ENCODE measurements at regions not wholly inside any gene's neighbourhood (a gene's known extent, or its start where the extent isn't known, plus 50 kb on each side); places are given as distances from the start of the nearest gene placed in this dataset.
"Not testable (repeated sequence)": the region's sequence is repeated elsewhere in the genome, so short reads cannot be mapped to it uniquely, and the experiment has no call there.

DNA sequence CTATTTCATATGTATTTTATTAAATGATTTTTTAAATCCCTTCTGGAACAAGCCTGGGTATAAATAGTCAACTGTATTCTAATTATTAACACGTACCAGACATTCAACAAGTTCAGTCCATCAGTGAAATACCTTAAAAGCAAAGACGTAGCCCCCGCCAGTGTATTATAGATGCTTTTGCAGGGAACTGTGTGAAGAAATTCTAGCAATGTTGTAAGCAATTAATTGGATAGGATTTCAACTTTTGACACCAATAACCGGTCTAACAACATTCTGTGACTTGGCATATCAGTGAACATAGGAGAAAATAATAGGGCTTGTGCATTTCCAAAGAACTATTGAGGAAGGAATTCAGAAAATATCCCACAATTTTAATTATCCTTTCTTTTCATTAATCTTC is 67.2 kb upstream of the TGFBR2 start:
- no peak overlapping the region for H2AFZ ChIP-seq (ENCODE audit: low read length)
- H3K4me3 ChIP-seq (ENCODE audit: low read length) = no peak overlapping the region
- H3K9me2 ChIP-seq (replicated peaks; ENCODE audit: insufficient read depth, low read length) = no peaks in the 10 kb centered on the region
- H3K36me3 ChIP-seq (ENCODE audit: insufficient read depth, low read length) = no peaks in the 10 kb centered on the region
- H3K9me3 ChIP-seq (ENCODE audit: low read length) = no peaks in the 10 kb centered on the region
- no peaks in the 10 kb centered on the region for H3K27me3 ChIP-seq (ENCODE audit: low read length)
- no peaks in the 10 kb centered on the region for H3K4me1 ChIP-seq (ENCODE audit: low read length)
- H3K9ac ChIP-seq (ENCODE audit: low read length) = no peak overlapping the region
- no peak for DNase-seq
- H3K27ac ChIP-seq (ENCODE audit: low read length) = no peak overlapping the region
- no peaks in the 10 kb centered on the region for H3K79me2 ChIP-seq (ENCODE audit: low read length)
- H3K4me2 ChIP-seq (ENCODE audit: low read depth, low read length, poor library complexity, severe bottlenecking) = no peak overlapping the region
- no peaks in the 10 kb centered on the region for H4K20me1 ChIP-seq (ENCODE audit: insufficient read depth, low read depth, low read length)

DNA sequence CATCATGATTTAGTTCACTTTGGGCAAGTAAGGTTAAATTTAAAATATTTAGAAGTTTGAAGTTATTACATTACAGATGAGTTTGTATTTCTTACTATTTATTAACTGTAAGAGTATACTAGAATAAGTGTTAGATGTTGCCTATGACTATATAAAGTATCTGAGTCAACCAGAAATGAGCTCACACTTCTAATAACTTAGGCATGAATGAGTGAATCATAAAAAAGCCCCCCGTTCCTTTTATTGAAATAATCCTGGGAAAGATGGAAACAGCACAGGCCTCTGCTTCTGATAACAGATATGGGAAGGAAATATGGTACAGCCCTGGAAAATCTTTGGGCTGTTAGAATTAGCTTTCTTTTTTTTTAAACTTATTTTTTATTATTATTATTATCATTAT is 66.6 kb upstream of the TGFBR2 start:
- Histone ChIP-seq H4K20me1 (ENCODE audit: insufficient read depth, low read depth, low read length) (no peaks in the 10 kb centered on the region), H3K9ac (ENCODE audit: low read length) (no peak overlapping the region), H3K9me2 (replicated peaks; ENCODE audit: insufficient read depth, low read length) (no peaks in the 10 kb centered on the region), H3K4me1 (ENCODE audit: low read length) (no peaks in the 10 kb centered on the region), H2AFZ (ENCODE audit: low read length) (no peak overlapping the region), H3K4me3 (ENCODE audit: low read length) (no peak overlapping the region), H3K4me2 (ENCODE audit: low read depth, low read length, poor library complexity, severe bottlenecking) (no peak overlapping the region), H3K9me3 (ENCODE audit: low read length) (no peaks in the 10 kb centered on the region), H3K27me3 (ENCODE audit: low read length) (no peaks in the 10 kb centered on the region), H3K27ac (ENCODE audit: low read length) (no peak overlapping the region), H3K79me2 (ENCODE audit: low read length) (no peaks in the 10 kb centered on the region), H3K36me3 (ENCODE audit: insufficient read depth, low read length) (no peaks in the 10 kb centered on the region)
- no peak for DNase-seq

DNA sequence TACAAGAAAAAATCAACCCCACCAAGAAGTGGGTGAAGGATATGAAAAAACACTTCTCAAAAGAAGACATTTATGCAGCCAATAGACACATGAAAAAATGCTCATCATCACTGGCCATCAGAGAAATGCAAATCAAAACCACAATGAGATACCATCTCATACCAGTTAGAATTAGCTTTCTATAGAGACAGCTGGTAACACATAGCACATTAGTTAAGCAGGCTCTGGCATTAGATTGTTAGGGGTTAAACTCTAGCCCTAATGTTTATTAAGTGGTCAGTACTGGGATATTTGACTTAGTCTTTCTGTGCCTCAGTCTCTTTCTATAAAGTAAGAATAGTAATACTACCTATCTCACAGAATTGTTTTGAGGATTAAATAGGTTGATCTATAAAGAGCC is 65.2 kb upstream of the TGFBR2 start:
- not testable (repeated sequence) for DNase-seq; H3K36me3 ChIP-seq (ENCODE audit: insufficient read depth, low read length); H3K4me3 ChIP-seq (ENCODE audit: low read length); H3K79me2 ChIP-seq (ENCODE audit: low read length); H4K20me1 ChIP-seq (ENCODE audit: insufficient read depth, low read depth, low read length); H3K9me3 ChIP-seq (ENCODE audit: low read length); H3K4me2 ChIP-seq (ENCODE audit: low read depth, low read length, poor library complexity, severe bottlenecking); H3K27me3 ChIP-seq (ENCODE audit: low read length); H2AFZ ChIP-seq (ENCODE audit: low read length); H3K9ac ChIP-seq (ENCODE audit: low read length); H3K27ac ChIP-seq (ENCODE audit: low read length); H3K9me2 ChIP-seq (replicated peaks; ENCODE audit: insufficient read depth, low read length); H3K4me1 ChIP-seq (ENCODE audit: low read length)

DNA sequence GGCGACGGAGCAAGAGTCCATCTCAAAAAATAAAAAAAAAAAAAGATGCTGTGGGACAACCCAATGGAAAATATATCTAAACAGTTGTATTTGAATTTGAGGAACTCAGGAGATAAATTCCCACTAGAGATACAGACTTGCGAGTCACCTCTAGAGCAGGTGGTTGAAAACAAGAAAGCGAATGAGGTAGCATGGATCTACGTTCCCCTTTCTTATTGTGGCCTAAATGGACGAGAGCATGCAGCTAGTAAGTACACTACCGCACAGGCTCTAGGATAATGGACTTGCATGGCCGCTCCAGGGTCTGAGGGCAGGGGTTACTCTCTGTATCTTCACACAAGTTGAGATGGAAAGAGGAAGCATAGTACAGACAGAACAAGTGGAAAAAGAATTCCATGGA is 63.5 kb upstream of the TGFBR2 start:
- Histone ChIP-seq H3K4me2 (ENCODE audit: low read depth, low read length, poor library complexity, severe bottlenecking) (no peak overlapping the region), H3K79me2 (ENCODE audit: low read length) (no peaks in the 10 kb centered on the region), H3K4me1 (ENCODE audit: low read length) (no peaks in the 10 kb centered on the region), H2AFZ (ENCODE audit: low read length) (no peak overlapping the region), H3K36me3 (ENCODE audit: insufficient read depth, low read length) (no peaks in the 10 kb centered on the region), H3K9ac (ENCODE audit: low read length) (no peak overlapping the region), H3K9me3 (ENCODE audit: low read length) (no peaks in the 10 kb centered on the region), H3K27me3 (ENCODE audit: low read length) (no peaks in the 10 kb centered on the region), H3K9me2 (replicated peaks; ENCODE audit: insufficient read depth, low read length) (no peaks in the 10 kb centered on the region), H3K4me3 (ENCODE audit: low read length) (no peak overlapping the region), H3K27ac (ENCODE audit: low read length) (no peak overlapping the region), H4K20me1 (ENCODE audit: insufficient read depth, low read depth, low read length) (no peaks in the 10 kb centered on the region)
- DNase-seq = no peak

DNA sequence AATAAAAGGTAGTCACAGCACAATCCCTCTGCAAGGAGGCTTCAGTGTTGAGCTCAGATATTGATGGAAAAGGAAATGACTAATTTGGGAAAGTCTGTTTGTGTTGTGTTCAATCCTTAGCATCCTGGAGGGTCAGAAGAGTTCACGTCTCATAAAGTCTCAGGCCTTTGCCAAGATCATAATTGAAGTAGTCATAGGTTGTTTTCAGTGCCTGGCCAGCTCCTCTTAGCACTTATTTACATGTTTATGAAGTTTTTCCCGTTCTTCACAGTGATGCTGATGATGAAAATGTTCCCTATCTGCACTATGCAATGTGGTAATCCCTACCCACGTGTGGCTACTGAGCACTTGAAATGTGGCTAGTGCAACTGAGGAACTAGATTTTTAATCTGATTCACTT is 61.6 kb upstream of the TGFBR2 start:
- no peak for DNase-seq
- no peaks in the 10 kb centered on the region for H3K4me1 ChIP-seq (ENCODE audit: low read length)
- H3K27me3 ChIP-seq (ENCODE audit: low read length) = no peaks in the 10 kb centered on the region
- H3K4me2 ChIP-seq (ENCODE audit: low read depth, low read length, poor library complexity, severe bottlenecking) = no peak overlapping the region
- H3K27ac ChIP-seq (ENCODE audit: low read length) = no peak overlapping the region
- no peaks in the 10 kb centered on the region for H4K20me1 ChIP-seq (ENCODE audit: insufficient read depth, low read depth, low read length)
- no peaks in the 10 kb centered on the region for H3K9me3 ChIP-seq (ENCODE audit: low read length)
- H3K79me2 ChIP-seq (ENCODE audit: low read length) = no peaks in the 10 kb centered on the region
- H2AFZ ChIP-seq (ENCODE audit: low read length) = no peak overlapping the region
- H3K4me3 ChIP-seq (ENCODE audit: low read length) = no peak overlapping the region
- H3K36me3 ChIP-seq (ENCODE audit: insufficient read depth, low read length) = no peaks in the 10 kb centered on the region
- H3K9me2 ChIP-seq (replicated peaks; ENCODE audit: insufficient read depth, low read length) = no peaks in the 10 kb centered on the region
- no peak overlapping the region for H3K9ac ChIP-seq (ENCODE audit: low read length)

DNA sequence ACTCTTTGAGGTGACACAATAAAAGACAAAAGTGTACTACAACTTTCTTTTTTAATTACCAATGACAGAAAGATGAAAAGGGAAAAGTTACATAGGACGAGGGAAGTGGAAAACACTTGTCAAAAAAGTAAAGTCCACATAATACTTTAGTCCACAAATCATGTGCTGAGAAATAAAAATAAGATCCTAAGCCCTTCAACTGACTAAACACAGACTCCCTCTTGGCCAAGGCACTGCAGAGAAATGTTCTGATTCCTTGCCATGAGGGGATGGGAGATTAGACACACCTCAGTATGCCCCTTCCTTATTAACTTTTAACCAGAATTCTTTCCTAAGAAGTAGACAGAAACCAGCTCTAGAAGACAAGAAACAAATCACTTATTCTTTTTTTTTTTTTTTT is 59.5 kb upstream of the TGFBR2 start:
- Histone ChIP-seq H3K9ac (ENCODE audit: low read length) (no peak overlapping the region), H3K79me2 (ENCODE audit: low read length) (no peaks in the 10 kb centered on the region), H3K27ac (ENCODE audit: low read length) (no peak overlapping the region), H3K9me2 (replicated peaks; ENCODE audit: insufficient read depth, low read length) (no peaks in the 10 kb centered on the region), H3K27me3 (ENCODE audit: low read length) (no peaks in the 10 kb centered on the region), H3K9me3 (ENCODE audit: low read length) (no peaks in the 10 kb centered on the region), H3K4me3 (ENCODE audit: low read length) (no peak overlapping the region), H4K20me1 (ENCODE audit: insufficient read depth, low read depth, low read length) (no peaks in the 10 kb centered on the region), H3K4me1 (ENCODE audit: low read length) (no peaks in the 10 kb centered on the region), H3K4me2 (ENCODE audit: low read depth, low read length, poor library complexity, severe bottlenecking) (no peak overlapping the region), H2AFZ (ENCODE audit: low read length) (no peak overlapping the region), H3K36me3 (ENCODE audit: insufficient read depth, low read length) (no peaks in the 10 kb centered on the region)
- DNase-seq = no peak

DNA sequence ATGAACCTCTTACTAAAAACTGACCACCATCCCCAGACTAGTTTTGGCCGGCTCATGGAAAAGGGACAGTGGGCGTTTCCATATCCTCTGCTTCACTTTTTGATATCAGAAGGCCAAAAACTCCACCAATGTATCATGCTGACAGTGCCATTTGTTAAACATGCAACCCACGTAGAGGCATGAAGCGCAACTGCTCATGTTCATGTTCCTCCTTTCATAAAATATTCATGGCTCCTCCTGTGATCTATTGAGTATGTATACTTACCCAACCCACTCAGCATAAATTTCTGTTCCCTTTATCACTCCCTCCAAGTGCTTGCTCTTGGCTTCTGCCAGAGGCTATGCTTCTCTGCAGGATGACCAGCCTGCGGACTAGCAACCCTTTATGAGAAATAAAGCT is 58.7 kb upstream of the TGFBR2 start:
- DNase-seq = no peak
- H3K4me2 ChIP-seq (ENCODE audit: low read depth, low read length, poor library complexity, severe bottlenecking) = no peak overlapping the region
- H3K9ac ChIP-seq (ENCODE audit: low read length) = no peak overlapping the region
- no peaks in the 10 kb centered on the region for H4K20me1 ChIP-seq (ENCODE audit: insufficient read depth, low read depth, low read length)
- no peak overlapping the region for H3K4me3 ChIP-seq (ENCODE audit: low read length)
- H3K9me2 ChIP-seq (replicated peaks; ENCODE audit: insufficient read depth, low read length) = no peaks in the 10 kb centered on the region
- no peaks in the 10 kb centered on the region for H3K4me1 ChIP-seq (ENCODE audit: low read length)
- no peaks in the 10 kb centered on the region for H3K27me3 ChIP-seq (ENCODE audit: low read length)
- H2AFZ ChIP-seq (ENCODE audit: low read length) = no peak overlapping the region
- no peaks in the 10 kb centered on the region for H3K79me2 ChIP-seq (ENCODE audit: low read length)
- no peak overlapping the region for H3K27ac ChIP-seq (ENCODE audit: low read length)
- H3K36me3 ChIP-seq (ENCODE audit: insufficient read depth, low read length) = no peaks in the 10 kb centered on the region
- no peaks in the 10 kb centered on the region for H3K9me3 ChIP-seq (ENCODE audit: low read length)

DNA sequence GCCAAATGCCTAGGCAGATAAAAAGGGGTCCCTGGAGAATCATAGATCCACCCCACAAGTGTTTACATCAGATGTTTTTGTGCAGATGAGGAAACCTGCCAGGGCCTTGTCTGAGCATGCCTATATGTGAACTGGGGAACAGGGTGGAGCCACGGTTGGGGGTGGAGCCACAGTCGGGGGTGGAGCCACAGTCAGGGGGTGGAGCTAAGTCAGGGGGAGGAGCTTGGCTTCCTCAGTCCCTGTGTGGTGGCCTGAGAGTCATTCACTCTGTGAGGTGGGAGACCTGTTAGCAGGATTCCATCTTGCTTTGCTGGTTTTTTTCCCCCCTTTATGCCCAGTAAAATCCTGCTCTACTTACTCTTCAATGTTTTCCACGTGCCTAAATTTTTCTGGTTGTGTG is 57.8 kb upstream of the TGFBR2 start:
- no peaks in the 10 kb centered on the region for H3K4me1 ChIP-seq (ENCODE audit: low read length)
- no peak for DNase-seq
- H2AFZ ChIP-seq (ENCODE audit: low read length) = no peak overlapping the region
- no peaks in the 10 kb centered on the region for H3K9me2 ChIP-seq (replicated peaks; ENCODE audit: insufficient read depth, low read length)
- H3K79me2 ChIP-seq (ENCODE audit: low read length) = no peaks in the 10 kb centered on the region
- H4K20me1 ChIP-seq (ENCODE audit: insufficient read depth, low read depth, low read length) = no peaks in the 10 kb centered on the region
- H3K4me2 ChIP-seq (ENCODE audit: low read depth, low read length, poor library complexity, severe bottlenecking) = no peak overlapping the region
- no peak overlapping the region for H3K4me3 ChIP-seq (ENCODE audit: low read length)
- no peaks in the 10 kb centered on the region for H3K27me3 ChIP-seq (ENCODE audit: low read length)
- H3K36me3 ChIP-seq (ENCODE audit: insufficient read depth, low read length) = no peaks in the 10 kb centered on the region
- no peak overlapping the region for H3K27ac ChIP-seq (ENCODE audit: low read length)
- no peak overlapping the region for H3K9ac ChIP-seq (ENCODE audit: low read length)
- no peaks in the 10 kb centered on the region for H3K9me3 ChIP-seq (ENCODE audit: low read length)

DNA sequence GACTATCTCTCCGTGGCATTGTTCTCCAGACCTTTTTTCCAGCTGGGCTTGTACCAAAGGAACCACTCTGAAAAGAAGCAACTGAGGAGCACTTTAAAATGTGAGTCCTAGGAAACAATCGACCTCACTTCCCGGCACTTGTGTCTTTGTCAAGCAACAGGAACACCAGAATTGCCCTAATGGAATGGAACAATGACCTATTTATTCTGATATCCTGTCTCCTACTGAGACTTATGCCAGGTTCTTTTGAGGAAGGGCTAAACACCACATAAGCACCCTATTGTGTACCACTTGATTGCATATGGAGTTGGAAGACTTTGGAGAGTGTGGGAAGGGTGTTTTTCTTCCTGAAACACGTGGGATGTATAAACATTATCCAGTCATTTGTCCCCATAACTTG is 56.8 kb upstream of the TGFBR2 start:
- no peak overlapping the region for H3K4me2 ChIP-seq (ENCODE audit: low read depth, low read length, poor library complexity, severe bottlenecking)
- H3K4me3 ChIP-seq (ENCODE audit: low read length) = no peak overlapping the region
- no peaks in the 10 kb centered on the region; the same call in 1 of the 2 replicates for H3K9me2 ChIP-seq (replicated peaks; ENCODE audit: insufficient read depth, low read length)
- H3K9me3 ChIP-seq (ENCODE audit: low read length) = no peaks in the 10 kb centered on the region
- no peak for DNase-seq
- H3K79me2 ChIP-seq (ENCODE audit: low read length) = no peaks in the 10 kb centered on the region
- no peaks in the 10 kb centered on the region for H4K20me1 ChIP-seq (ENCODE audit: insufficient read depth, low read depth, low read length)
- H2AFZ ChIP-seq (ENCODE audit: low read length) = no peak overlapping the region
- no peak overlapping the region for H3K9ac ChIP-seq (ENCODE audit: low read length)
- no peak overlapping the region for H3K27ac ChIP-seq (ENCODE audit: low read length)
- no peaks in the 10 kb centered on the region for H3K4me1 ChIP-seq (ENCODE audit: low read length)
- no peaks in the 10 kb centered on the region for H3K27me3 ChIP-seq (ENCODE audit: low read length)
- no peaks in the 10 kb centered on the region for H3K36me3 ChIP-seq (ENCODE audit: insufficient read depth, low read length)
